Calu3 (cell line): ENCODE measurements at regions not wholly inside any gene's neighbourhood (a gene's known extent, or its start where the extent isn't known, plus 50 kb on each side); places are given as distances from the start of the nearest gene placed in this dataset.

Source experiments
- BruUV-seq: library from RNA; stranded (reverse); fragments of 400-500 nt; replicated peaks from 2 replicates; lab custom pipeline; 2021; lab: Mats Ljungman, UMichigan
- CTCF ChIA-PET: fragments of 300-600 bp; sonication (Branson Sonifier 250); formaldehyde crosslinking; loops from one replicate; lab custom pipeline; 2022; ENCODE audit warnings: antibody characterized with exemption; lab: Charles Lee
- DNase-seq: peaks from one replicate; pipeline ENCODE4 v3.0.0; 2022
- H3K27ac Mint-ChIP-seq: one replicate; pipeline ENCODE4 v1.8.0; 2022; ENCODE audit warnings: mixed read lengths; ENCODE audit not compliant: unreplicated experiment
- H3K27me3 Mint-ChIP-seq: one replicate; pipeline ENCODE4 v1.8.0; 2022; ENCODE audit warnings: mixed read lengths; ENCODE audit not compliant: unreplicated experiment
- H3K36me3 Mint-ChIP-seq: one replicate; pipeline ENCODE4 v1.8.0; 2022; ENCODE audit warnings: mild to moderate bottlenecking, moderate library complexity, mixed read lengths; ENCODE audit not compliant: insufficient read depth, unreplicated experiment
- H3K4me1 Mint-ChIP-seq: one replicate; pipeline ENCODE4 v1.8.0; 2022; ENCODE audit warnings: mild to moderate bottlenecking, low read depth, mixed read lengths; ENCODE audit not compliant: unreplicated experiment
- H3K4me3 Mint-ChIP-seq: one replicate; pipeline ENCODE4 v1.8.0; 2022; ENCODE audit warnings: mild to moderate bottlenecking, low read depth, moderate library complexity, mixed read lengths; ENCODE audit not compliant: unreplicated experiment
- H3K9me3 Mint-ChIP-seq: one replicate; pipeline ENCODE4 v1.8.0; 2022; ENCODE audit warnings: low read depth, mixed read lengths; ENCODE audit not compliant: unreplicated experiment
- intact Hi-C: fragments of 100-400 bp; cut with micrococcal nuclease; formaldehyde crosslinking; loops from one replicate; pipeline ENCODE4 v1.10.0; 2022; ENCODE audit not compliant: unreplicated experiment
- TF ChIP-seq, protein P1 (sequence below): fragments of 200-600 bp; IDR thresholded peaks from one replicate; pipeline ENCODE4 v1.8.0; 2022; ENCODE audit warnings: antibody characterized with exemption; ENCODE audit not compliant: unreplicated experiment

DNA sequence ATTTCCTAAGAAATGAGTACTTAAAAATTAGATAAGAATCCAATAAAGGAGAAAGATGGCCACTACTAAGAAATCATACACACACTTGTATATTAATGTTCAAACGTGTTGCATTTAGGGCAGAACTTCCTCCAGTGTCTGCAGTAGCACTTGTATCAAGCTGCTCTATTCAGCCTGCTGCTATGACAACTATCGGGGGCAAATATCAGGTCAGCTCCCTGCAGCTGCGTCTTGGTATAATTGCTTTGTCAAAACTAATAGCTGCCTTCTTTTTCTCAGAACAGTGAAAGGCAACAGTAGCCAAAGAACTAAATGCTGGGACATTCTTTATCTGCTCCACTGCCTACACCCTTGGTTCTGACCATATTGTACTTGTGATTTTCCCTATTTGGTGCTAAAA lies 300.7 kb downstream of the NOL4 start:
- Mint-ChIP-seq H3K27ac (no peak overlapping the region), H3K27me3 (no peaks in the 10 kb centered on the region), H3K4me1 (no peaks in the 10 kb centered on the region), H3K36me3 (no peaks in the 10 kb centered on the region), H3K4me3 (no peak overlapping the region), H3K9me3 (peaks cover 2% of the 10 kb centered on the region)
- intact Hi-C loops, result no loop called here
- TF ChIP-seq, protein P1, sequence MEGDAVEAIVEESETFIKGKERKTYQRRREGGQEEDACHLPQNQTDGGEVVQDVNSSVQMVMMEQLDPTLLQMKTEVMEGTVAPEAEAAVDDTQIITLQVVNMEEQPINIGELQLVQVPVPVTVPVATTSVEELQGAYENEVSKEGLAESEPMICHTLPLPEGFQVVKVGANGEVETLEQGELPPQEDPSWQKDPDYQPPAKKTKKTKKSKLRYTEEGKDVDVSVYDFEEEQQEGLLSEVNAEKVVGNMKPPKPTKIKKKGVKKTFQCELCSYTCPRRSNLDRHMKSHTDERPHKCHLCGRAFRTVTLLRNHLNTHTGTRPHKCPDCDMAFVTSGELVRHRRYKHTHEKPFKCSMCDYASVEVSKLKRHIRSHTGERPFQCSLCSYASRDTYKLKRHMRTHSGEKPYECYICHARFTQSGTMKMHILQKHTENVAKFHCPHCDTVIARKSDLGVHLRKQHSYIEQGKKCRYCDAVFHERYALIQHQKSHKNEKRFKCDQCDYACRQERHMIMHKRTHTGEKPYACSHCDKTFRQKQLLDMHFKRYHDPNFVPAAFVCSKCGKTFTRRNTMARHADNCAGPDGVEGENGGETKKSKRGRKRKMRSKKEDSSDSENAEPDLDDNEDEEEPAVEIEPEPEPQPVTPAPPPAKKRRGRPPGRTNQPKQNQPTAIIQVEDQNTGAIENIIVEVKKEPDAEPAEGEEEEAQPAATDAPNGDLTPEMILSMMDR, result no peak
- no peak for DNase-seq
- no TSS peak for BruUV-seq
- CTCF ChIA-PET, result no interaction called here

DNA sequence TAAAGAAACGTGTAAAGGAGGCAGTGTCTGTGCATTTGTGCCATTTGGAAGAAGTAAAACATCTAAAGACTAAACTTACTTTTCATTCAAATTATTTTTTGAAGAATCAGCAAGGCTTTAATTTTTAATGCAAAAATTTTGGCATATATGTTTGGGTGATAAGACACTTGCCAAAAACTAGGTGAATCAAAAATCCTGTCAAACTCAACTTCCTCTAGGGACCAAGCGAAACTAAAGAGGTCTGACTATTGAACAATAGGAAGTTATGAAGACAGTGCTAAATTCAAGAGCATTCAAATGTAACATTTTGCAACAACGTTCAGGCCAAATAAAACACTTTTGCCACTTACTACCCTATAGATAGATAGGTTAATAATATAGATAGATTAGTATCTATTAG lies 306.1 kb downstream of the NOL4 start:
- TF ChIP-seq, protein P1, result no peak
- H3K36me3 Mint-ChIP-seq, result no peaks in the 10 kb centered on the region
- H3K27ac Mint-ChIP-seq, result no peak overlapping the region
- intact Hi-C loops, result no loop called here
- DNase-seq, result no peak
- peaks cover 7% of the 10 kb centered on the region for H3K9me3 Mint-ChIP-seq
- H3K27me3 Mint-ChIP-seq, result no peaks in the 10 kb centered on the region
- CTCF ChIA-PET, result no interaction called here
- H3K4me1 Mint-ChIP-seq, result peaks cover 12% of the 10 kb centered on the region
- H3K4me3 Mint-ChIP-seq, result no peak overlapping the region
- BruUV-seq, result no TSS peak

DNA sequence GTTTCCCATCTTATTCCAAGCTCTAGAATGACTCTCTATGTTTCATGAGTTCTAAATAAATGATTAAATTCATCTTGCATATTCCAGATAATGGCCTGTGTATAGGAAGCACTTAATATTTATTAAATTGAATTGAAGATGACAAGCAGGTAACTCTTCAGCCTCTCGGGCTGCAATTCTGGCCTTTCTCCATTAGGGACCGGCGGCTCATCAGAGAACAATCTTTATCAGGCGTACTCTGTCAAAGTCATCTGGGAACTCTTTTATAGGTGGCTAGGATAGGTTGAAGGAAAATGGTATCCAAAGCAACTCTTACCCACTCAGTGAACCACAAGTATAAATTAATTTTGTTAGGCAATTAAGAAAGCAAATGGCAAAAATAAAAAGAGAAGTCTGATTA lies 308.5 kb downstream of the NOL4 start:
- peaks cover 12% of the 10 kb centered on the region for H3K4me1 Mint-ChIP-seq
- no peak overlapping the region for H3K4me3 Mint-ChIP-seq
- peaks cover 7% of the 10 kb centered on the region for H3K9me3 Mint-ChIP-seq
- DNase-seq, result peak; percentile 1
- TF ChIP-seq, protein P1, result no peak
- intact Hi-C loops, result no loop called here
- no peaks in the 10 kb centered on the region for H3K27me3 Mint-ChIP-seq
- no TSS peak for BruUV-seq
- no peak overlapping the region for H3K27ac Mint-ChIP-seq
- CTCF ChIA-PET, result no interaction called here
- H3K36me3 Mint-ChIP-seq, result no peaks in the 10 kb centered on the region

DNA sequence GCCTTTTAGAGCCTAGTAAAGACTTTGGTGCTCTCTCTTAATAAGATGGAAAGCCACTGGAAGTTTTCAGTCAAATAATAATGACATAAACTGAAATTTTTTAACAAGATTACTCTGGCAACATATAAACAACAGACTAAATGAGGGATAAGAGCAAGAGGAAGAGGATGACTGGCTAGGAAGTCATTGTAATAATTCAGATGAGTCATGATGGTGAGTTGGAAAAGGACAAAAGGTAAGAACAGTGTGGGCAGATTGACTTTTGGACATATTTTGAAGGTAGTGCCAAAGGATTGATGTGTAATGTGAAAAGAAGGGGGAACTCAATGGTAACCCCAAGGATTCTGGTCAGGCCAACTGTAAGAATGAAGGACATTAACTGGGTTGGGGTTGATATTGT lies 310.3 kb downstream of the NOL4 start:
- Mint-ChIP-seq H3K36me3 (no peaks in the 10 kb centered on the region), H3K4me3 (no peak overlapping the region), H3K27me3 (no peaks in the 10 kb centered on the region), H3K4me1 (peaks cover 12% of the 10 kb centered on the region), H3K27ac (no peak overlapping the region), H3K9me3 (peaks cover 5% of the 10 kb centered on the region)
- intact Hi-C loops, result no loop called here
- CTCF ChIA-PET, result no interaction called here
- no TSS peak for BruUV-seq
- no peak for DNase-seq
- TF ChIP-seq, protein P1, result no peak
